Chondrocyte (in vitro differentiated cells): ENCODE measurements at regions not wholly inside any gene's neighbourhood (a gene's known extent, or its start where the extent isn't known, plus 50 kb on each side); places are given as distances from the start of the nearest gene placed in this dataset.

Experiments
- DNase-seq: peaks from one replicate; pipeline ENCODE4 v3.0.0; 2021; ENCODE audit warnings: mixed read lengths, low spot score
- H3K27ac Mint-ChIP-seq: one replicate; pipeline ENCODE4 v1.8.0; 2021; ENCODE audit warnings: mild to moderate bottlenecking, moderate library complexity, mixed read lengths; ENCODE audit not compliant: unreplicated experiment
- H3K27me3 Mint-ChIP-seq: 2 replicates; pipeline ENCODE4 v1.8.0; 2021; ENCODE audit warnings: low read depth, mixed read lengths
- H3K36me3 Mint-ChIP-seq: 2 replicates; pipeline ENCODE4 v1.8.0; 2021; ENCODE audit warnings: low read depth, mixed read lengths
- H3K4me1 Mint-ChIP-seq: 2 replicates; pipeline ENCODE4 v1.8.0; 2021; ENCODE audit warnings: low read depth, mild to moderate bottlenecking, mixed read lengths
- H3K4me3 Mint-ChIP-seq: one replicate; pipeline ENCODE4 v1.8.0; 2021; ENCODE audit warnings: mild to moderate bottlenecking, moderate library complexity, mixed read lengths; ENCODE audit not compliant: unreplicated experiment
- H3K9me3 Mint-ChIP-seq: 2 replicates; pipeline ENCODE4 v1.8.0; 2021; ENCODE audit warnings: low read depth, mixed read lengths
- TF ChIP-seq, protein P1 (sequence below): fragments of 200-600 bp; sonication (generic); IDR thresholded peaks from 2 replicates; pipeline ENCODE4 v1.5.0; 2021; ENCODE audit warnings: antibody characterized with exemption, mild to moderate bottlenecking, moderate library complexity

DNA sequence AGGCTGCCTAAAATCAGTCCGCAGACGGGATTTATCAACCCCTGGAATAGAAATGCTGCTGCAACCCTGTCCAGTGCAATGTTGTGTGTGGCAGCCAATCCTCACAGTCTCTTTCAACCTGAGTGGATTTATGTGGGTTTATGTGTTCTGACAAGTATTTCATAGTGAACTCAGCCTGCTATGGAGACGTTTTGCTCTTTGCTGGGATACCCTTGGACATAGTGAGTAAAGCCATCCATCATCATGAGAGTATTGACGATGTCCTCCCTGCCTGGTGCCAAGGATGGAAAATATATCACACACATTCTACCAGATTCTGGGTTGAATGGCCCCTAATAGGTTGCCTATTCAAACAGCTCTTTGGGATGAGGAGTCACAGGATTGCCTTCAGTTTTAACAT, 219.1 kb downstream of the SOCS6 start:
- H3K27me3 Mint-ChIP-seq: peaks cover 19% of the 10 kb centered on the region

DNA sequence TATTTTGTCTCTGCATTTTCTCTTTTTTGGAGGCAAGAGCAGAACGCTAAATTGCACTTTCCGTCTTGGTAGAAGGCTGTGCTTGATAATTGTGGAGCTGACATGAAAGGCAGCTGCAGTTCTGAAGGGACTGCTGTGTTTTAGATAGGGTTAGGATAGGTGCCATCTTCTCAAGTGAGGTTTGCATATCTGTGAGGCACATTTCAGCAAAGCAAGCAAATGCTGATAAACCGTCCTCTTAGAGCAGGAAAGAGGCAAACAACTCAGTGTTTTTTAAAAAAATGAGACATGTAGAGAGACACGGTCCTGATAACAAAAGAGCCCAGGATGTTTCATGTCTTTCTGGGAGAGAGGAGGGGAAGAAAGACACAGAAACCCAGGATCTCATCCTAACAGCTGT, 217.7 kb downstream of the SOCS6 start:
- no peaks in the 10 kb centered on the region for H3K4me1 Mint-ChIP-seq
- TF ChIP-seq, protein P1, sequence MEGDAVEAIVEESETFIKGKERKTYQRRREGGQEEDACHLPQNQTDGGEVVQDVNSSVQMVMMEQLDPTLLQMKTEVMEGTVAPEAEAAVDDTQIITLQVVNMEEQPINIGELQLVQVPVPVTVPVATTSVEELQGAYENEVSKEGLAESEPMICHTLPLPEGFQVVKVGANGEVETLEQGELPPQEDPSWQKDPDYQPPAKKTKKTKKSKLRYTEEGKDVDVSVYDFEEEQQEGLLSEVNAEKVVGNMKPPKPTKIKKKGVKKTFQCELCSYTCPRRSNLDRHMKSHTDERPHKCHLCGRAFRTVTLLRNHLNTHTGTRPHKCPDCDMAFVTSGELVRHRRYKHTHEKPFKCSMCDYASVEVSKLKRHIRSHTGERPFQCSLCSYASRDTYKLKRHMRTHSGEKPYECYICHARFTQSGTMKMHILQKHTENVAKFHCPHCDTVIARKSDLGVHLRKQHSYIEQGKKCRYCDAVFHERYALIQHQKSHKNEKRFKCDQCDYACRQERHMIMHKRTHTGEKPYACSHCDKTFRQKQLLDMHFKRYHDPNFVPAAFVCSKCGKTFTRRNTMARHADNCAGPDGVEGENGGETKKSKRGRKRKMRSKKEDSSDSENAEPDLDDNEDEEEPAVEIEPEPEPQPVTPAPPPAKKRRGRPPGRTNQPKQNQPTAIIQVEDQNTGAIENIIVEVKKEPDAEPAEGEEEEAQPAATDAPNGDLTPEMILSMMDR: no peak
- DNase-seq: no peak
- H3K27me3 Mint-ChIP-seq: peaks cover 26% of the 10 kb centered on the region
- H3K27ac Mint-ChIP-seq: no peak overlapping the region
- no peak overlapping the region for H3K4me3 Mint-ChIP-seq
- H3K9me3 Mint-ChIP-seq: no peaks in the 10 kb centered on the region
- H3K36me3 Mint-ChIP-seq: no peaks in the 10 kb centered on the region

More for the DNA sequence above, 219.1 kb downstream of the SOCS6 start:
- no peaks in the 10 kb centered on the region for H3K9me3 Mint-ChIP-seq
- no peak overlapping the region for H3K27ac Mint-ChIP-seq
- TF ChIP-seq, protein P1: no peak
- DNase-seq: no peak
- H3K4me1 Mint-ChIP-seq: no peaks in the 10 kb centered on the region
- no peaks in the 10 kb centered on the region for H3K36me3 Mint-ChIP-seq
- no peak overlapping the region for H3K4me3 Mint-ChIP-seq

DNA sequence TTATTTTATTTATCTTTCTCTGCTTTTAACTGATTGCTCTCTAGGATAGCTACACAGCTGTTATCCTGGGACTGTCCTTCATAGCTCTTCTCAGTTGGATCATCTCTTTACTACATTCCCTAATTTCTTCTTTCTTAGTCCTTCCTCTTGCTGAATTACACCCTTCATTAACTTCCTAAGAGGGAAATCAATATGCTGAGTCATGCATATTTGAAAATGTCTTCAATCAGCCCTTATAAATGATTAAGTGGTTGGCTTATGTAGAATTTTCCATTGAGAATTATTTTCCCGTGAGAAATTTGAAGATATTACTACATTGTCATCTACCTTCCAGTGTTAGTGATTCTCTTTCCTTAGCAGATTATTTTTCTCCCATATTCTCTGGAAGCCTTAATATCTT, 214.2 kb downstream of the SOCS6 start:
- H3K27me3 Mint-ChIP-seq: peaks cover 33% of the 10 kb centered on the region
- no peak overlapping the region for H3K4me3 Mint-ChIP-seq
- no peaks in the 10 kb centered on the region for H3K4me1 Mint-ChIP-seq
- H3K27ac Mint-ChIP-seq: no peak overlapping the region
- no peak for DNase-seq
- H3K9me3 Mint-ChIP-seq: no peaks in the 10 kb centered on the region
- H3K36me3 Mint-ChIP-seq: no peaks in the 10 kb centered on the region
- TF ChIP-seq, protein P1: no peak

DNA sequence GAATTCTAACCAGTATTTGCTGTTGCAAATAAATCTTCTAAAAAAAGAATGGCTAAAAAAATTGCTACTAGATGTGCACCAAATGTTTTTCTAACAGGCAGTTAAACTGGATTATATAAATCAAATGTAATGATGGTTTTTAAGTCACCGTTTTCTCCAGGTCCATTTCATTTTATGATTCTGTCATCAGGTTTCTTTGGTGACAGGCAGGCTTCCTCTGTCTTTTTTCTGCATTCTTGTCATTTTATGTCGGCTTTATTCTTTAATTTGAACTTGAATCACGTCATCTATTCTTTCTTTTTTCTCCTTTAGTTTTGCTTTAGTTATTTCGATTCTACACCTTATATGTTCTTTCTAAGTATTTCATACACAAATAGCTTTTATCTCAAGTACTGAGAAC, 212.5 kb downstream of the SOCS6 start:
- TF ChIP-seq, protein P1: no peak
- Mint-ChIP-seq H3K27me3 (peaks cover 33% of the 10 kb centered on the region), H3K4me3 (no peak overlapping the region), H3K9me3 (no peaks in the 10 kb centered on the region), H3K36me3 (no peaks in the 10 kb centered on the region), H3K27ac (no peak overlapping the region), H3K4me1 (no peaks in the 10 kb centered on the region)
- no peak for DNase-seq

DNA sequence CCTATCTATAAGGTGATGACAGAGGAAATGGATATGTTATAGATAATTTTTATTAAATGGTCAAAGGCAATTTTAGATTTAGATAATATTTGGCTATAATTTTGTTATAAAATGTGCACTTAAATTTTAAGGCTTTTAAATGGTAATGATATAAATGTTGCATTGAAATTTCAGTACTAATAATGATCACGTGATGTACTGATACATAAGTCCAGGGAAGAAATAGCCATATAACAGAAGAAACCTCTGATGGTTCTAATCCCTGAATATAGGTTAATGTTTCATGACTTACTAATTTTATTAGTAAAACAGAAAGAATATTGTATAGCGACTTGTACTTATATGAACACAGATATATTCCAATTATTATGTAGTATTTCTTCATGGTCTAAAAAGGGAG, 211.9 kb downstream of the SOCS6 start:
- Mint-ChIP-seq H3K4me3 (no peak overlapping the region), H3K27ac (no peak overlapping the region), H3K27me3 (peaks cover 29% of the 10 kb centered on the region), H3K9me3 (no peaks in the 10 kb centered on the region), H3K36me3 (no peaks in the 10 kb centered on the region), H3K4me1 (no peaks in the 10 kb centered on the region)
- no peak for DNase-seq
- TF ChIP-seq, protein P1: no peak
